ENCODE measurements at regions not wholly inside any gene's neighbourhood (a gene's known extent, or its start where the extent isn't known, plus 50 kb on each side); places are given as distances from the start of the nearest gene placed in this dataset.

DNA sequence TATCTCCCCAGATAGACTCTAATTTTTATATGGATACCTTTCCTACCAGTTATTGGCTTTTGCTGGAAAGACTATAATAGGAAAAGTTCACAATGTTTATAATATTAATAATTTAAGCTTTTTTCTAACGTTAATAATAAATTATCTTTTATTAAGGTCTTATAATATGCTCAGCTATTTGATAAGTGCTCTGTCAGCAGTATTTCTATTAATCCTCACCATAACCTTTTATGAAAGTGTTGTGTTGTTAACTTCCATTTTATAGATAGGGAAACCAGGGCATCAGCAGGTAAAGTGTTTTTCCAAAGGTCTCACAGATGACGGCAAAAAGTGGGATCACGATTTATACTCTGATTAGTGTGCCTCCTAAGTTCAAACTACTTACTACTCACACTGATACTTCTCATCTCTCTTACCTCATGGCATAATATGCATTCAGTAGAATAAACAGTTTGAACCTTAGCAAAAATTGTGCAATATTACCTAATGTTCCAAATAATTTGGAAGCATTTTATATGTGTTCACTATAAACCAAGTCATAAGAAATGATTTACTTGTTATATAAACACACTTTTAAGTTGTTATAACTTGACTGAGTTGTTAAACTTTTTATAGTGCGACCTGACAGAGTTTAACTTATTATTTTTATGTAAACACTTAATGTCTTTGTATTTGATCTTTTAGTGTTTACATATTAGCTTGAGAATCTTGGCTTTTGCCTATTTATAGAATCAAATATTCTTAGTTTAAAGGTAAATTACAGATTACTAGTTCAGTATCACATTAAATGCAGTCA lies 274.9 kb upstream of the DCBLD2 start:
- no peak for DNase-seq

DNA sequence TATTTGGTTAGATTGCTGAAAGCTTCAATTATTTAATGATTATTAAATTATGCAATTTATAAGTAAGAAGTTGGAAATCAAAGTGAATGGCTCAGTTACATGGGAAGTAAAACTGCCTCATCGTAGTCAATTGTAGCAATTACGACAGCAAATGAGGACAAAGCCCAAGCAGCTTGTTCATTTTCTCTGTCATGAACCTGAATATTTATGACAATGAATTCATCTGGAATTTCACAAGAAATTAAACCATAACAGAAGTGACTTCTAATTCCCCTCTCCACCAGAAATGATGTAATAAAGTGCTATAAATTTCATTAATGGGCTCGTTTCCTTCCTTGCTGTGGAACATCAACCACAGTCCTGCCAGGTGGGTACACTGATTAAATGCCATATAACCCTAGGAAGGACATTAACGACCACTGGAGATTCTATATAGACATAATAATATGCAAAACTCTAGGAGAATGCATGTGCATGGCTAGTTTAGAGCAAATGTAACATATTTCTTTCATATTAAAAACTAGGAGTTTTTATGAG lies 273.8 kb upstream of the DCBLD2 start:
- DNase-seq, result no peak

DNA sequence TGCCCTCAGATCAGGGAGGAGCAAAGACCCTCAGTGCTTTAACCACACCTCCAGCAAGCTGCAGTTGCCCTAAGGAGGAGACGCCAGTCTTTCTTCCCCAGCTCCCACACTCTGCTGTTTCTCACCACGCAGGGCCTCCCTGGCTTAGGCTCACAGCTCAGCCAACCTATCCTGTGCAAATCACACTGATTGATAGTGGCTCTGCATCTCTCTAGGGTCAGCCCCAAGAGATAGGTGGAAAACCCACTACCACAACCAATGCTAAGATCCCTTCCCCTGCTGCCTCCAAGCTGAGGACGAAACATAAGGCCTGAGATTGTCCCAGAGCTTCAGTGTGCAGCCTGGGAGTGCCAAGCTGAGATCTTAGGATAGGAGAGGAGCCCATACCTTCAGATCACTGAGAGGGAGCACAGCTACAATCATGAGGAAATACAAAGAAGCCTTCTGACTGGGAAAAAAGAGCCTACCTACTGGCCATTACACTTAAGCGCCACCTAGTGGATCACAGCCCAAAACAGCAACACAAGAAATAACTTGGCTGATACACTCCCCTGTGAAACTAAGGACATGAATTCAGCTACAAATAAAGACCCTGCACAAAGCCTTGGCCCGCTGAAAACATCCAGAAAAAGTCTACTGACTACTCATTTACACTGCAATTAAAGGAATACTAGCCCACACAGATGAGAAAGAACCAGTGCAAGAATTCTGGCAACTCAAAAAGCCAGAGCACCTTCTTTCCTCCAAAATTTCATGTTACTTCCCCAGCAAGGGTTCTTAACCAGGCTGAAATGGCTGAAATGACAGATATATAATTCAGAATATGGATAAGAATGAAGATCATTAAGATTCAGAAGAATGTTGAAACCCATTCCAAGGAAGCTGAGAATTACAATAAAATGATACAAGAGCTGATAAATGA lies 271.5 kb upstream of the DCBLD2 start:
- DNase-seq, result peak; percentile 78

DNA sequence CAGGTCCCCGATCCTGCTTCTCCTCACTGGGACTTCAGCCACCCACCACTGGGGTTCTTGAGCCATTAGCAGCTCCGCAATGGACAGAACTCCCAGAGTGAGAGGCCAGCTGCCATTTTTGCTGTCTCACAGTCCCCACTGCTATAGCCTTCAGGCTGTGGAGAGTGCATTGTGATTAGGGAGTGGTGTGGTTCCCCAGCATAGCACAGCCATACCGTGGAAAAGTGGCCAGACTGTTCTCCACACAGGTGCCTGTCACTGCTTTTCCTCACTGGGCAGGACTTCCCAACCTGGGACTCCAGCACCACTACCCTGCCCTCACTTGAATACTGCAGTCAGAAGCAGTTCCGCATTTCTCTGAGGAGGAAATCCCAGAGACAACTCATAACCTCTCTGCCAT lies 270.3 kb upstream of the DCBLD2 start:
- no peak for DNase-seq

DNA sequence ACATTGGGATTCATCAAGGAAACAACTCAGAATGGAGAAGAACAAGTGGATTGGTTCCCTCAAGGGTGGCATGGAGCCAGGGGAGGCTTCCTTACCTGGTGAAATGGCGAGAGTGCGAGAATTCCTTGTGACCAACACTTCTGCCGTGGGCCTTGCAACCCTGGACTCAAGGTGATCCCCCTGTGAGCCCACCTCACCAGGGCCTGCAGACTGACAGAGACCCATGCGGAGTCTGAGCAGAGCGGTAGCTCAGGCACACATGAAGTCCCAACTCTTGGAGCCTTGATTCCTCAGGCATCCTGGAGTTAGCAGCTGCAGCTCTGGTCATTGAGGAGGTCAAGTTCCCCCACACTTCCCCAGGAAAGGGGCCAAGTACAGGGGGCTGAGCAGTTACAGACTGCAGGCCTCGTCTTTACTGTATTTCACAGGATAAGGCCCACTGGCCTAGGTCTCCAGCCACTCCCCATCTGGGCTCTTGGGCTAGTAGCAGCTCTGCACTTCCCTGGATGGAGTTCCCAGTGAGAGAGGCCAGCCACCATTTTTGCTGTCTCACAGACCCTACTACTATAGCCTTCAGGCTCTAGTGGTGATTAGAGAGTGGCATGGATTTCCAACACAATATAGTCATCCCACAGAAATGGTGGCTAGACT lies 269.5 kb upstream of the DCBLD2 start:
- no peak for DNase-seq

DNA sequence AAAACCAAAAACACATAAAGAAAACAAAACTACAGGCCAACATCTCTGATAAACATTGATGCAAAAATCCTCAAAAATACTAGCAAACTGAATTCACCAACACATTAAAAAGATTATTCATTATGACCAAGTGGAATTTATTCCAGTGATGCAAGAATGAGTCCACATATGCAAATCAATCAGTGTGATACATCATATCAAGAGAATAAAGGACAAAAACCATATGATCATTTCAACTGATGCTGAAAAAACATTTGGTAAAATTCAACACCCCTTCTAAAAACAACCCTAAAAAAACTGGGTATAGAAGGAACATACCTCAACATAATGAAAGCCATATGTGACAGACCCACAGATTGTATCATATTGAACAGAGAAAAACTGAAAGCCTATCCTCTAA lies 265.6 kb upstream of the DCBLD2 start:
- DNase-seq, result no peak

DNA sequence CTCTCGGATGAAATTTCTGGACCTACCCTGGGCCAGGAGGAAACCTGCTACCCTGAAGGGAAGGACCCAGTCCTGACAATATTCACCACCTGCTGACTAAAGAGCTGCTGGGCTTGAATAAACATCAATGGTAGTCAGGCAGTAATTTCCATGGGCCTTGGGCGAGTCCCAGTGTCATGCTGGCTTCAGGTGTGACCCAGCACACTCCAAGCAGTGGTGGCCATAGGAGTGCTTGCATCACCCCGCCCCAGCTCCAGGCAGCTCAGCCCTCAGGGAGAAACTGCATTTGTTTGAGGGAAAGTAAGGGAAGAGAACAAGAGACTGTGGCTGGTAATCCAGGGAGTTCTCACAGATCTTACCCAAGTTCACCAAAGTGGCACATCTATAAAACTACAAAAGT lies 261.8 kb upstream of the DCBLD2 start:
- no peak for DNase-seq

DNA sequence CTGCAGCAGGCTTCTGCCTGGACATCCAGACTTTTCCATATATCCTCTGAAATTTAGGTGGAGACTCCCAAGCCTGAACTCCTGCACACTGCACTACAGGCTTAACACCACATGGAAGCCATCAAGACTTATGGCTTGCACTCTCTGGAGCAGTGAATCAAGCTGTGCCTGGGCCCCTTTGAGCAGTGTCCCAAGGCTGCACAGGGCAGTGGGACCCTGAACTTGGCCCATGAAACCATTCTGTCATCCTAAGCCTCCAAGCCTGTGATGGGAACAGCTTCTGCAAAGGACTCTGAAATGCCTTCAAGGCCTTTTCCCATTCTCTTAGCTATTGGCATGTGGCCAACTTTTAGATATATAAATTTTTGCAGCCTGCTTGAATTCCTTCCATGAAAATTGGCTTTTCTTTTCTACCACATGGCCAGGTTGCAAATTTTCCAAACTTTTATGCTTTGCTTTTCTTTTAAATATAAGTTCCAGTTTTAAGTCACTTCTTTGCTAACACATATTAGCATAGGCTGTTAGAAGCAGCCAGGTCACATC lies 257.8 kb upstream of the DCBLD2 start:
- DNase-seq, result no peak

DNA sequence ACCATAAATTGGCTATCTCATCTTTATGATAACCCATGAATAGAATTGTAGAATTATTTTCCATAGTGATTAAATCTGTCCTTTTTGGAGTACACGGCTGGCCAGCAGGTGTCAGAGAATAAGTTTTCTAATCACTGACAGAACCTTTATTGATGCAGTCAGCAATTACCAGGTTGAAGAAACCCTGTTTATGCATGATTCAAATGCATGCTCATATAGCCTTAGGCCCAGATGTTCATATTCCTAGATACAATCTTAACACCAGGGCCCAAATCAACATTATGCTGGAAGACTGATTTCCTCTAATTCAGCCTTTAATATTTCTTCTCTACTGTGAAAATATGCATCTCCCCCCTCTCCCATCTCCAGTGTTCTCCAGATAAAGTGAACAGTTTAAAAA lies 243.5 kb upstream of the DCBLD2 start:
- peak; percentile 3 for DNase-seq

DNA sequence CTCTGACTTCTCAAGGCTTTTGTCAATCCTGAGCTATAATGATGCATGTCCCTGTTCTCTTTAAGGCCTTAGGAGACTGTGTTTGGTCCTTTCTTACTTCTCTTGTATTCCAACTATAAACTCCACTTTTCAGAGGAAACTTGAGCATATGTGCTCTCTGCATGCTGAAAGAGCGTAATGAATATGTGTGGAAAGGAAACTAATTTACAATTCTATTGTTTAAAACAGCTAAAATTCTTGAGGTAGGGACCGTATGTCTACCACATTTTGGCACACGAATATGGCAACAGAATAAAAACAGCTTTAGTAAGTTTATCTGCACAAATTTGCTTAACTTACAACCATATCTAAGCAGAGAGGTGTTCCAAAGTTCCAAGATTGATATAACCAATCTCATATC lies 242.0 kb upstream of the DCBLD2 start:
- DNase-seq, result no peak

DNA sequence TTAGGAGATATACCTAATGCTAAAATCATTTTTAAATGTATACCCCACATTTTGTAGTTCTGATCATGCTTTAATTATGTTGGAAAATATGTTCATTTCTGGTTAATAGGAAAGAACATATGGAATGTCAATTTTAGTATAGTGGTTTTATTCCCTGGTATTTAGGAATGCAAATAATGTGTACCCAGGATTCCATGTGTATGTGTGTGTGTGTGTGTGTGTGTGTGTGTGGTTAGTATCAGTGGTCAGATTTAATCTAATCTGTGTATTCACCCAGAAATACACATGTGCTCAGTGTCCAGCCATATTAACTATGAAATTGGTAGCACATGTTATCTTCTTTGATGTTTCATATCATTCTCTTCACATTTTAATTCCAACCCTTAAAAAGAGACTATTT lies 233.5 kb upstream of the DCBLD2 start:
- no peak for DNase-seq

DNA sequence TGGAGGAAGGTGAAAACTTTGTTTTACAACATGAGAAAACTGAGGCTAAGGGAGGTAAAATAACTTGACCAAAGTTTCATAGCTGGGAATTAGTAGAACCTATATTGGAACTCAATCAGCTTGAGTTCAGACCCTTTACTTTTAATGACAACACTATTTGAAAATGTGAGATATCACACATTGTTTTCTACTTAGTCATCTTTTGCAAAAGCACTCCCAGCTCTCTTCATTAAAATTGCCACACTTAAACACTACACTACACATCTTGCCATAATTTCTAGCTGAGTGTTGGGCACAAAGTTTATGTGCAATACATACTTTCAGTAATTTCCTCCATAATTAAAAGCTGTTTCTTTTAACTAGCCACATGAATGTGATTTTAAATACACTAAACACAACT lies 230.4 kb upstream of the DCBLD2 start:
- no peak for DNase-seq

DNA sequence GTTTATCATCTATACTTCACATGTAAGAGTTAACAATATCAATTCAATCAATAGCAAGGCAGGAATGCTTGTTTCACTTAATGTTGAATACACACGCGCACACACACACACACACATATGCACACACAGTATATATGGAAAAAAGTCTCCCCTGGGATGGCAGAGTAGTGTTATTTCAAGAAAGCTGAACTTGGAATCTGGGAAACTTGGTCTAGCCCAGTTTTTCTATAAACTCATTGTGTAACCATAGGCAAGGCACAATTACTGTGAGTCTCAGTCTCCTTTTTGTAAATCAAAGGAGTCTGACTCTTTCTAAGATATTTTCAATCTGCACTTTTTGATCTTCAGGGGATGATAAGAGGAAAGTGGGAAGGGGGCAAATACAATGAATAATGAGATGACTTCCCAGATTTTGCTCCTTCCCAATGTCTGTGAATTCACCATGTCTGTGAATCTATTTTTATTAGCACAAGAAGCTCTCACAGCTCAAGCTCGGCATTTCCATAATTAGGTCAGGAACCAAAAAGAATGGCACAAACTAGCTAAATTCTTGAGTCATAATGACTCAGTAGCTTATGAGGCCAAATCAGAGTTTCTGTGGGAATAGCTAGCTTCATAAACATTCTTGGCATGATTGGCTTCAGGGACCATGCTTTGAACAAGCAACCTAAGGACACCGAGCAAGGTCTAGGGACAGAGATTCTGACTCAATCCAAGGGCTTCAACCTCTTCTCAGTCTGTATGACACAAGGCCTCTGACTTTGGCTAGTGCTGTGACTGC lies 227.4 kb upstream of the DCBLD2 start:
- DNase-seq, result peak; percentile 15

DNA sequence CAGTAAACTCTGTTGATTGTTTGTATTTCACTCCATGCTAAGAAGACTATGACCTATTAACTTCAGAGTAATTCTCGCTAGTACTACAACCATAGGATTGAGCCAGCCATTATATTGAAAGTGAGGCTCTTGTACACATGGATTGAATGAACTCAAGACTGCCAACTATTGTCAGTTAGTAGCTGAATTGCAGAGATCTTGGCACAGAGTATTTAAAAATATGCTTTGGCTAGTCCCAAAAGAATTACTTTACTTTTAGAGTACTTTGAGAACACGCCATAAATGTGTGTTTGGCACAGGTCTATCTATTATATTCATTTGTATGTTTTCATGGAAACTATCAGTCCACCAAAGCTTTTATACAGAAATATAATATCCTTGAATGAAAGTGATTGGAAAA lies 226.7 kb upstream of the DCBLD2 start:
- peak; percentile 2 for DNase-seq

DNA sequence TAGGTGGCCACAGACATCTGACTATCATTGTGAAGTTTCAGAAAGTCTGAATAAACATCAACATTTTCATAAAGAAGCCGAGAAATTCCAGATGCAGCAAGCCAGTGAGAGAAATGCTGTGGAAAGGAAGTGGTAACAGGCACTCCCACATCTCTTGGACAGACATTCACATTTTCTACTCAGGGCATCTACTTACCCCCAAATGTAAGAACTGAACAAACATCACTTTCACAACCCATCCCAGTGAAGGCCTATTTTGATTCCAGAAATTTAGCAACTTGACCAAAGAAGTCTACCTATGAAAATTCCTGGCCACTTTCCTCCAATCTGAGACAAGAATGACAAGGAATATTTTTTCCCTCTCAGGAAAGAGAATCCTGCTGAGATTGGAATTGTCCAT lies 224.8 kb upstream of the DCBLD2 start:
- DNase-seq, result no peak

DNA sequence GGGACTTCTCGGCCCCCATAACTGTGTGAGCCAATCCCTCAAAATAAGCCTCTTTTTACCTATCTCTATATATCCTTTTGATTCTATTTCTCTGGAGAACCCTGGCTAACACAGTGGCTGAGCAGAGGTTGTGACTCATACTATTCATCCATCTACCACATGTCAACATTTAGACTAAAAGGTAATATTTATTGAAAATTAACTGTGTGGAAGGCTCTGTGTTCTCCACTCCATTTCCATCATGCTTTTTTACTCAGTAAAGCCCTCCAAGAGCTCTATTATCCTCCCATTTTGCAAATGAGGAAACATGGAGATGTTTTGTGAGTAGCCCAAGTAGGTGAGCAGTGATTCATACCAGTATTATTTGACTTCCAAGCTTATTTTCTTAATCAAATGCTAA lies 217.9 kb upstream of the DCBLD2 start:
- no peak for DNase-seq

DNA sequence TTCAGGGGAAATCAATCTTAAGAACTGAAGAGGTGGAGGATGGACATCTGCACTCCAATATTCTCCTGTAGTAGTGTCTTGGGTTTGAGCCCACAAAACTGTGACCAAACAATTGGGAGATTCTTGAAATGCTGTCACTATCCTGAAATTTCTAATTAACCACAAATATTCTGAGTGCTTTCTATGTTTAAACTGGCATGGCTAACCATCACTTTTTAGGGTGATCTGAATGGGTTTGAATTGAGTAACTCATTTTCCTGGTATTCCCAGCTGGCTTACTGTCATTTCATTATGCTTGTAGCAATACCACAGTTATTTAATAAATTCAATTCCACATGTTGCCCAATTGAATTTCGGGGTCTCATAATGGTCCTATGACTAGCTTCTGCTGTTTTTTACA lies 216.9 kb upstream of the DCBLD2 start:
- DNase-seq, result peak; percentile 1

DNA sequence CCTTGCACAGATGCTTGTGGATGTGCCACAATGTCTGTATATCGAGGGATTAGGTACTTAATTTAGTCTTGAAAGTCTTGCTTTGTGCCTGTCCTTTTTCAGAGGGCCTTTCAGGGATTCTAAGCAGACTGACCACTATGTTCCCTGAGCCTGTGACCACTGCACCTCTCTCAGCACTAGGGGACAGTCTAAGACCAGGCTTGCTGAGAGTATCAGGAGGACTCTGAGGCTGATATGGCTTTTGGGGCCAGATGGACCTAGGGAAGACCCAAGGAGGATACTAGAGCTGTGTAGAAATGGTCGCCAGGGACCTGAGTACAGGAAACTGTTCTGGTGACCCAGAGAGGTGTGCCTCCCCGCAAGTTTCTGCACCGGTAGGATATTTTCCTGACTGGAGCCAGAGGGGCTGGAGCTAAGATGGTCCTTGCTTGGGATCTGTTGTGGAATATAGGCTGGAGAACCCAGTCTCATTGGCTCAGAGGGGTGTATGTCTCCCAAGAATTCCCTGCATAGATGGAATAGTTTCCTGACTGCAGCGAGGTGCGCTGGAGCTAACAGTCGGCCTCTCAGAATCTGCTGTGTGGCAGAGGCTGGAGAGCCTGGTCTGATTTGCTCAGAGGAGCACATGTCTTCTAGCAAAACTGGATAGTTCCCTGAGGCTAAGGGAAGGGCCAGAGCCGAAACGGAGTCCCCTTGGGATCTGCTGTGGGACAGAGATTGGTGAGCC lies 213.2 kb upstream of the DCBLD2 start:
- DNase-seq, result no peak

DNA sequence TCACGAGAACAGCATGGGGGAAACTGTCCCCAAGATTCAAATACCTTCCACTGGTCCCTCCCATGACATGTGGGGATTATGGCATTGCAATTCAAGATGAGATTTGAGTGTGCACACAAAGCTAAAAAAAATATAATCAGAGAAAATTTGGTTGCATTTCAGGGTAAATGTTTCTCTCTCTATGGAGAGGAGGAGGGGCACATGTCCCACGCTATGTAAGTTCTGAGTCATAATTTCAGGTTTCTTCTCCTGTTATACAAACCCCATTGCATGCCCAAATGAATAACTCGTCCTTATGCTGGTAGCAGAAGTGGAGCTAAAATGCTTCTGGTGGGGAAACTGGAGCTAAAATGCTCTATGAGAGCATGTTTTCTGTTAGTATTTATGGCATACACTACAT lies 209.7 kb upstream of the DCBLD2 start:
- DNase-seq, result no peak

DNA sequence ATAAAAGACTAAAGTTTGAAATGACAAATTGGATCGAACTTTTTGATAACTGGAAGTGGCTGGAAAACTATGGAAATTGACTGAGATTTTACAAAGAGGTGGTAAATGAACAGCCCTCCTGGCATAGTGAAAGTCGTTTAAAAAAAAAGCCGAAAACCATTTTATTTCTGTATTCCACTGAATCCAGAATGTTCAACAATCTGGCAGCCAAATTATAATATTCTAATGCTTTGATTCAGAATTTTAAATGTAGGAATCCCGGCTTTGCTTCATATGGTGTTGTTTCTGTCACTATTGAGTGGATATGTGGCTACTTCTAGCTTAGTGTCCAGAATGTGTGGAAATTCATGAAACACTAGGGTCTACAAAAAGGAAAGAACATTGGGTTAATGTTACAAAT lies 208.9 kb upstream of the DCBLD2 start:
- no peak for DNase-seq

DNA sequence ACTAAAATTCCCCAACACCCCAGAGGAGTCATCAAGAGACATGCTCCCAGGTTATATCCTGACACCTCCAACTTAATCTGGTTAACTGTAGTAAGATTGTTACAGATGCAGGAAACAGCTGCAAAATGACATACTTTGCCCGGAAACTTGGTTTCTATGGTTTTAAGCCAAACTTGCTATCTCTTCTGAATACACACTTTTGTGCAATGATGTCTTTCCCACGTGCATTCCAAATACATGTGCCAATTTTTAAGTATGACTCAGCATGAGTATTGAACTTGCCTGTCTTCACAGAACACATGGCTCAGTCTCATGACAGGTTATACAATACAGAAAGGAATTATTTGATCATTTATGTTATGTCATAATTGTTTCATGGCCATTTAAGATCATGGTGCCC lies 207.0 kb upstream of the DCBLD2 start:
- peak; percentile 23 for DNase-seq

DNA sequence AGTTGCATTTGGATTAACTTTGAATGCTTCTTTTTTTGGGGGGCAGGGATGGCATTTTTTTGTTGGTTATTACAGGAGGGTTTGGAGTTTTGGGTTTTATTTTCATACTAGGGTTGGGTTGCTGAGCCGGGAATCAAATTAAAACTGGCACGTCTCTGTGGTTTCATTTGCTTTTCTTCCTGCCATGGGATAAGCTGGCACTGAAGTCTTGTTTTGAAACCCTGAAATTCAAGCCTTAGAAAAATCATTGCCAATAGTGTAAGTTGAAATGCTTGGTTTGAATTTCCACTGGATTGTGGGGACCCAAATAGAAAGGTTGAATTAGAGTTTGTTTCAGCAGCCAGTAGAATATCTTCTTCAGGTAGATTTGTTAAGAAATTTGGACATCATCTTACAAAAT lies 193.1 kb upstream of the DCBLD2 start:
- DNase-seq, result no peak
